ENCODE measurements at regions not wholly inside any gene's neighbourhood (a gene's known extent, or its start where the extent isn't known, plus 50 kb on each side); places are given as distances from the start of the nearest gene placed in this dataset.

GRCh38 chr5:173760461-173761177, 127.5 kb upstream of the CPEB4 start:
- TF ChIP-seq, protein P1, sequence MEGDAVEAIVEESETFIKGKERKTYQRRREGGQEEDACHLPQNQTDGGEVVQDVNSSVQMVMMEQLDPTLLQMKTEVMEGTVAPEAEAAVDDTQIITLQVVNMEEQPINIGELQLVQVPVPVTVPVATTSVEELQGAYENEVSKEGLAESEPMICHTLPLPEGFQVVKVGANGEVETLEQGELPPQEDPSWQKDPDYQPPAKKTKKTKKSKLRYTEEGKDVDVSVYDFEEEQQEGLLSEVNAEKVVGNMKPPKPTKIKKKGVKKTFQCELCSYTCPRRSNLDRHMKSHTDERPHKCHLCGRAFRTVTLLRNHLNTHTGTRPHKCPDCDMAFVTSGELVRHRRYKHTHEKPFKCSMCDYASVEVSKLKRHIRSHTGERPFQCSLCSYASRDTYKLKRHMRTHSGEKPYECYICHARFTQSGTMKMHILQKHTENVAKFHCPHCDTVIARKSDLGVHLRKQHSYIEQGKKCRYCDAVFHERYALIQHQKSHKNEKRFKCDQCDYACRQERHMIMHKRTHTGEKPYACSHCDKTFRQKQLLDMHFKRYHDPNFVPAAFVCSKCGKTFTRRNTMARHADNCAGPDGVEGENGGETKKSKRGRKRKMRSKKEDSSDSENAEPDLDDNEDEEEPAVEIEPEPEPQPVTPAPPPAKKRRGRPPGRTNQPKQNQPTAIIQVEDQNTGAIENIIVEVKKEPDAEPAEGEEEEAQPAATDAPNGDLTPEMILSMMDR (IDR thresholded peaks at IDR 0.05) = no peak
- no peak for TF ChIP-seq POLR2A (IDR thresholded peaks at IDR 0.05)

Measured in heart left ventricle (tissue), 13 donors.